T-helper 1 cell (primary cell): ENCODE measurements at regions not wholly inside any gene's neighbourhood (a gene's known extent, or its start where the extent isn't known, plus 50 kb on each side); places are given as distances from the start of the nearest gene placed in this dataset.
"Not testable (repeated sequence)": the region's sequence is repeated elsewhere in the genome, so short reads cannot be mapped to it uniquely, and the experiment has no call there.

ENCODE experiments used
- DNase-seq, 5 donors: peaks; one replicate each; pipeline ENCODE4 v3.0.0-alpha.2; 2012 to 2020

- DNase-seq, result no peak
Observed at GRCh38 chr2:146540271-146540932, 1304.4 kb upstream of the ACVR2A start.

GRCh38 chr2:146539739-146540138, 1305.1 kb upstream of the ACVR2A start:
- DNase-seq, result not testable (repeated sequence)

- no peak for DNase-seq
Observed at GRCh38 chr2:146537477-146537876, 1307.4 kb upstream of the ACVR2A start.

GRCh38 chr2:146532509-146533147, 1312.2 kb upstream of the ACVR2A start:
- DNase-seq, result no peak

- DNase-seq, result no peak
Observed at GRCh38 chr2:146532009-146532408, 1312.8 kb upstream of the ACVR2A start.

- DNase-seq, result no peak
Observed at GRCh38 chr2:146530886-146531285, 1313.9 kb upstream of the ACVR2A start.

GRCh38 chr2:146527166-146527565, 1317.7 kb upstream of the ACVR2A start:
- DNase-seq, result no peak

- no peak for DNase-seq
Observed at GRCh38 chr2:146523196-146523595, 1321.6 kb upstream of the ACVR2A start.

GRCh38 chr2:146506851-146507250, 1338.0 kb upstream of the ACVR2A start:
- no peak for DNase-seq

- DNase-seq, result no peak
Observed at GRCh38 chr2:146503366-146503765, 1341.5 kb upstream of the ACVR2A start.

GRCh38 chr2:146496248-146496647, 1348.6 kb upstream of the ACVR2A start:
- DNase-seq, result no peak

- no peak for DNase-seq
Observed at GRCh38 chr2:146489386-146489785, 1355.4 kb upstream of the ACVR2A start.

GRCh38 chr2:146481629-146482028, 1363.2 kb upstream of the ACVR2A start:
- no peak for DNase-seq

- no peak for DNase-seq
Observed at GRCh38 chr2:146477383-146477782, 1367.4 kb upstream of the ACVR2A start.

GRCh38 chr2:146468578-146468977, 1376.3 kb upstream of the ACVR2A start:
- DNase-seq, result no peak

GRCh38 chr2:146467425-146467824, 1377.4 kb upstream of the ACVR2A start:
- DNase-seq, result no peak

GRCh38 chr2:146465460-146465859, 1379.4 kb upstream of the ACVR2A start:
- DNase-seq, result no peak

- DNase-seq, result no peak
Observed at GRCh38 chr2:146461068-146461467, 1383.8 kb upstream of the ACVR2A start.

- no peak for DNase-seq
Observed at GRCh38 chr2:146458585-146458984, 1386.2 kb upstream of the ACVR2A start.

GRCh38 chr2:146457221-146457620, 1387.6 kb upstream of the ACVR2A start:
- DNase-seq, result no peak

- DNase-seq, result no peak
Observed at GRCh38 chr2:146455325-146455724, 1389.5 kb upstream of the ACVR2A start.

- no peak for DNase-seq
Observed at GRCh38 chr2:146451972-146452371, 1392.9 kb upstream of the ACVR2A start.

GRCh38 chr2:146450131-146450530, 1394.7 kb upstream of the ACVR2A start:
- no peak for DNase-seq

- no peak for DNase-seq
Observed at GRCh38 chr2:146444987-146445386, 1399.8 kb upstream of the ACVR2A start.

- no peak for DNase-seq
Observed at GRCh38 chr2:146444085-146444484, 1400.7 kb upstream of the ACVR2A start.
